ENCODE measurements at regions not wholly inside any gene's neighbourhood (a gene's known extent, or its start where the extent isn't known, plus 50 kb on each side); places are given as distances from the start of the nearest gene placed in this dataset.

DNA sequence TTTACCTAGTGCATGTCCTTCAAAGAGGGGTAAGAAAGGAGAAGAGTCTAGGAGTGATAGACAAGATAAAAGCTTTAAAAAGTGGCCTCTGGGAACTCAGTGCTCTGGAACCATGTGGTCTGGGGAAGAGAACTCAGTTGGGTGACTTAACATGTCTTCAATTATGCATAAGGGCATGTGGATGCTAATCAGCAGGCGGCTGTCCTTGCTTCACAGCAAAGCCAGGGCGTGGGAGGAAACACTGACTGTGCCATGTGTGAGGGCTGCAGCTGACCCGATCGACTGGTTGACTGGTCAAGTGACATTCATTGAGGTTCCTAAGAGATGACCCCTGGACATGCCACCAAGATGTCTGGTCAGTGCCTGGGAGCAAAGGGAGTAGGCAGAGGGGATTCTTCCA lies 1053.8 kb downstream of the BCL11B start:
- TF ChIP-seq TAF1 (IDR thresholded peaks at IDR 0.05; ENCODE audit: low read depth, low read length), result no peak
- TF ChIP-seq POLR2A (IDR thresholded peaks at IDR 0.05; ENCODE audit: low read depth, low read length), result no peak

Measured in GM12891 (cell line).